Astrocyte of the spinal cord (primary cell): ENCODE measurements at regions not wholly inside any gene's neighbourhood (a gene's known extent, or its start where the extent isn't known, plus 50 kb on each side); places are given as distances from the start of the nearest gene placed in this dataset.

Experiments
- DNase-seq: peaks from one replicate; pipeline ENCODE4 v3.0.0; 2011; ENCODE audit warnings: low read depth, low spot score
- H3K4me3 ChIP-seq: 2 replicates; pipeline ENCODE4 v1.5.1; 2011; ENCODE audit warnings: low read depth, mild to moderate bottlenecking, low read length, moderate library complexity
- CTCF ChIP-seq: IDR thresholded peaks from 2 replicates; pipeline ENCODE4 v1.5.1; 2012; ENCODE audit warnings: low read depth, mild to moderate bottlenecking, low read length, inconsistent platforms
- in situ Hi-C: cut with HindIII; loops from 2 replicates; pipeline ENCODE4 v1.10.0; 2017; ENCODE audit warnings: low sequenced_read_pairs

GRCh38 chr1:30348147-30348546 lies 375.2 kb downstream of the MATN1 start:
- no peak overlapping the region for H3K4me3 ChIP-seq
- in situ Hi-C loops, result no loop called here
- no peak for TF ChIP-seq CTCF
- DNase-seq, result no peak

GRCh38 chr1:30345491-30346130 lies 377.8 kb downstream of the MATN1 start:
- in situ Hi-C loops, result no loop called here
- H3K4me3 ChIP-seq, result no peak overlapping the region
- no peak for DNase-seq
- TF ChIP-seq CTCF, result no peak

GRCh38 chr1:30343562-30343961 lies 379.8 kb downstream of the MATN1 start:
- TF ChIP-seq CTCF, result no peak
- H3K4me3 ChIP-seq, result no peak overlapping the region
- no peak for DNase-seq
- in situ Hi-C loops, result no loop called here

GRCh38 chr1:30342535-30343141 lies 380.7 kb downstream of the MATN1 start:
- in situ Hi-C loops, result no loop called here

GRCh38 chr1:30340934-30341333 lies 382.5 kb downstream of the MATN1 start:
- DNase-seq, result no peak
- in situ Hi-C loops, result no loop called here
- H3K4me3 ChIP-seq, result no peak overlapping the region
- TF ChIP-seq CTCF, result no peak

More at GRCh38 chr1:30342535-30343141, 380.7 kb downstream of the MATN1 start:
- H3K4me3 ChIP-seq, result no peak overlapping the region
- DNase-seq, result no peak
- TF ChIP-seq CTCF, result no peak

GRCh38 chr1:30339866-30340265 lies 383.5 kb downstream of the MATN1 start:
- DNase-seq, result no peak
- H3K4me3 ChIP-seq, result no peak overlapping the region
- no peak for TF ChIP-seq CTCF
- in situ Hi-C loops, result no loop called here
